Activated CD4-positive, alpha-beta T cell treated with anti-CD3 and anti-CD28 coated beads, Interleukin-2, amount 10 ng/mL, durations not matched to agents 7 days and 5 days (primary cell): ENCODE measurements at regions not wholly inside any gene's neighbourhood (a gene's known extent, or its start where the extent isn't known, plus 50 kb on each side); places are given as distances from the start of the nearest gene placed in this dataset.
"Not testable (repeated sequence)": the region's sequence is repeated elsewhere in the genome, so short reads cannot be mapped to it uniquely, and the experiment has no call there.

Experiments
- CTCF ChIA-PET: fragments of 350-600 bp; sonication (Branson Sonifier 250); formaldehyde crosslinking; loops from one replicate; lab custom pipeline; 2021; ENCODE audit warnings: antibody characterized with exemption; lab: Charles Lee
- POLR2A ChIA-PET: fragments of 350-600 bp; sonication (Branson Sonifier 250); formaldehyde crosslinking; loops from one replicate; lab custom pipeline; 2021; ENCODE audit warnings: antibody characterized with exemption; lab: Charles Lee
- DNase-seq: peaks from one replicate; pipeline ENCODE4 v3.0.0-alpha.2; 2020
- H3K27ac Mint-ChIP-seq: one replicate; pipeline ENCODE4 v1.8.0; 2021; ENCODE audit warnings: mild to moderate bottlenecking, moderate library complexity, mixed read lengths
- H3K27me3 Mint-ChIP-seq: one replicate; pipeline ENCODE4 v1.8.0; 2021; ENCODE audit warnings: mixed read lengths
- H3K36me3 Mint-ChIP-seq: one replicate; pipeline ENCODE4 v1.8.0; 2021; ENCODE audit warnings: low read depth, mixed read lengths
- H3K4me1 Mint-ChIP-seq: one replicate; pipeline ENCODE4 v1.8.0; 2021; ENCODE audit warnings: mixed read lengths
- H3K4me3 Mint-ChIP-seq: one replicate; pipeline ENCODE4 v1.8.0; 2021; ENCODE audit warnings: mild to moderate bottlenecking, moderate library complexity, mixed read lengths
- H3K9me3 Mint-ChIP-seq: one replicate; pipeline ENCODE4 v1.8.0; 2021; ENCODE audit warnings: mixed read lengths

DNA sequence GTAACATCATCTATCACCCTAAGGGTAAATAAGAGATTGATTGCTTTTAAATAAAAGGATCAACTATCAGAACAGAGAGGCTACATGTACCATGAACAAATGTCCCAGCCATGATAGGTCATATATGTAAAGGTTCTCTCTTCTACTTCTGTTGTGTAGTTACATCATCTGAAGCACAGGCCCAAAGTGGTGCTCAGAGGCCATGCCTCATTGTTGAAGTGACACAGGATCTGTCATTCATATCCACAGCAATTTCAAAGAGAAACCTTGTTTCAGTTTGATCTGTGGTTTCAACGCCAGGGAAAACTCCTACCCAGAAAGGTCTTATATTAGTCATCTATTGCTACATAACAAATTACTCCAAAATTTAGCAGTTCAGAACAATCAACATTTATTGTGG, 269.2 kb upstream of the MAOA start:
- Mint-ChIP-seq H3K4me1 (no peaks in the 10 kb centered on the region), H3K27ac (no peak overlapping the region), H3K4me3 (no peak overlapping the region), H3K27me3 (no peaks in the 10 kb centered on the region), H3K36me3 (no peaks in the 10 kb centered on the region), H3K9me3 (no peaks in the 10 kb centered on the region)
- no peak for DNase-seq
- POLR2A ChIA-PET, result no interaction called here
- CTCF ChIA-PET, result no interaction called here

DNA sequence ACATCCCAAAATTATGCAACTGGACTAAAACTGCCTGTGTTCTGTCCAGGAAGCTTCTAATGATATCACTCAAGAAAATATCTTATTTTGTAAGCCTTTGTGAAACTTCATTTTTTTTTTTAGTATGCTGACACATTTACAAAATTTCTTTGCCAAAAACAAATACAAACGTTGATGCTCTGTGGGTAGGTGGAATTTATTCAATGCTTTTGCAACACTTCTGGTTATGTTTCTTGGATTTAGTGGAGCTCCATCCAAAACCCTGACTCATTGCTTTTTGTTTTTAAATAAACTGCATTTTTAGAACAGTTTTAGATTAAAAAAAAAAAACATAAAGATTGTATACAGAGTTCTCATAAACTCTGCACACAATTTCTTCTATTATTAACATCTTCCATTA, 250.9 kb upstream of the MAOA start:
- no peak for DNase-seq
- Mint-ChIP-seq H3K4me3 (no peak overlapping the region), H3K27ac (no peak overlapping the region), H3K36me3 (no peaks in the 10 kb centered on the region), H3K4me1 (no peaks in the 10 kb centered on the region), H3K9me3 (no peaks in the 10 kb centered on the region), H3K27me3 (no peaks in the 10 kb centered on the region)
- ChIA-PET CTCF (no interaction called here), POLR2A (no interaction called here)

DNA sequence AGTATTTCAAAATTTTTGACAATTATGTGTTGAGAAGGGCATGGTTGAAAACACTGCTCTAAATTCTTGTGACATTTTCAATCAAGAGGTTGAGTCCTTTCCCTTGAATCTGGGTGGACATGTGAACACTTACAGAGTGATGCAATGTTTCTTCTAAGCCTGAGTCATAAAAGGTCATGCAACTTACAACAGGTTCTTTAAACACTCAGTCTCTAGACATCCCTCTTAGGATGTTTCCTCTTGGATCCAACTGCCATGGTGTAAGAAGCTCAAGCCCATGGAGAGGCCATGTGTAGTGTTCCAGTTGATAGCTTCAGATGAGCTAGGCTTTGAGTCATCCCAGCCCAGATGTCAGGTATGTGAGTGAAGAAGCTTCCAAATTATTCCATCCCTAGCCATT, 232.2 kb upstream of the MAOA start:
- Mint-ChIP-seq H3K27me3 (peaks cover 2% of the 10 kb centered on the region), H3K4me3 (no peak overlapping the region), H3K36me3 (no peaks in the 10 kb centered on the region), H3K9me3 (no peaks in the 10 kb centered on the region), H3K4me1 (no peaks in the 10 kb centered on the region), H3K27ac (no peak overlapping the region)
- no peak for DNase-seq
- ChIA-PET CTCF (no interaction called here), POLR2A (no interaction called here)

DNA sequence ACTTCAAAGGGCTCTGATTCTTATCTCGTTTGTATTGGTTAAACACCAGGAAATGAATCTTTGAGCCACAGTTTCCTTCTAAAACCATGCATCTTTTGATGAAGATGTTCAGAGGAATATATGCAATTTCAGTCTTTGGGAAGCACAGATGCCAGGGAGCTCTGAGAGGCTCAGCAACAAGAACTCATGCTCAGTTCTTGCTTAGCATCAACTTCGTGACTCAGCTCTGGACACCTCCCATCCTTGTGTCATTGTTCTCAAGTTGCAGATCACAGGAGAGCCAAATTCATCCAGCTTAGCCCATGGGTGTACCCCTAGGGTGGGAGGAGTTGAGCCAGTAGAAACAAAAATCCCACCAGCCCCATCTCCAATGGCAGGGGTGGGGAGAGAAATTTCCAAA, 219.6 kb upstream of the MAOA start:
- no peak overlapping the region for H3K4me3 Mint-ChIP-seq
- H3K4me1 Mint-ChIP-seq, result peaks cover 2% of the 10 kb centered on the region
- POLR2A ChIA-PET, result no interaction called here
- no peaks in the 10 kb centered on the region for H3K36me3 Mint-ChIP-seq
- no peak overlapping the region for H3K27ac Mint-ChIP-seq
- no peaks in the 10 kb centered on the region for H3K9me3 Mint-ChIP-seq
- H3K27me3 Mint-ChIP-seq, result peaks cover 7% of the 10 kb centered on the region
- CTCF ChIA-PET, result interaction anchor here (0.5 kb wide), 1 partner anchor 25 kb away, joined by 3 read pairs; no protein-coding TSS in a partner anchor
- no peak for DNase-seq

DNA sequence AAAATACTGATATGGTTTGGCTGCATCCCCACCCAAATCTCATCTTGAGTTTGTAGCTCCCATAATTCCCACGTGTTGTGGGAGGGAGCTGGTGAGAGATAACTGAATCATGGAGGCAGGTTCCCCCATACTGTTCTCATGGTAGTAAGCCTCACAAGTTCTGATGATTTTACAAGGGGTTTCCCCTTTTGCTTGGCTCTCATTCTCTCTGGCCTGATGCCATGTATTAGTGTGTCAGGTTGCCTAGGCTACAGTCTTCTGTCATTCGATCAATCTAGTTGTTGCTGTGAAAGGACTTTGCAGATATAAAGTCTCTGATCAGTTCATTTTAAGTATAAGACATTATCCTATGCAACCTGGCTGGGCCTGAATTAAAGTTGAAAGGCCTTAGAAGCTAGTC, 209.3 kb upstream of the MAOA start:
- H3K9me3 Mint-ChIP-seq, result peaks cover 6% of the 10 kb centered on the region
- no peaks in the 10 kb centered on the region for H3K36me3 Mint-ChIP-seq
- no peak for DNase-seq
- ChIA-PET POLR2A (no interaction called here), CTCF (no interaction called here)
- no peak overlapping the region for H3K4me3 Mint-ChIP-seq
- H3K27ac Mint-ChIP-seq, result no peak overlapping the region
- no peaks in the 10 kb centered on the region for H3K27me3 Mint-ChIP-seq
- H3K4me1 Mint-ChIP-seq, result no peaks in the 10 kb centered on the region

DNA sequence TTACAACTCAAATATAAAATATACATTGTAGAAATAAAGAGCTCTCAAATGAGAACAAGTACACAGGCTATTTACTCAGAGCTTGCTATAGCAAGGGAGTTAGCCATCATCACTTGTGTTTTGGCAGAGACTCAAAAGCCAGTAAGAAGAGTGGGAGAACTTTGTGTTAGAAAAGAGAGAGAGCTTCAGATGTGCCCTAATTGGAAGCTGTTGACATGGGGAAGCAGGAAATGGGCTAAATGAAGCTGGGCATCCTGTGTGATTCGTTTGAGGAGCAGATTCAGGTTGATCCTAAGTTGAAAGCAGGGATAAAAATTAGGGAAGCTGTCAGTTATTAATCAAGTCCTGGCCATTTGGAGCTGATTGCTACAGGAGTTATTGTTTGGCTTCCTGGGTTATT, 207.4 kb upstream of the MAOA start:
- POLR2A ChIA-PET, result no interaction called here
- Mint-ChIP-seq H3K36me3 (no peaks in the 10 kb centered on the region), H3K9me3 (peaks cover 12% of the 10 kb centered on the region), H3K27me3 (no peaks in the 10 kb centered on the region), H3K4me3 (no peak overlapping the region), H3K27ac (no peak overlapping the region), H3K4me1 (no peaks in the 10 kb centered on the region)
- DNase-seq, result no peak
- CTCF ChIA-PET, result no interaction called here

DNA sequence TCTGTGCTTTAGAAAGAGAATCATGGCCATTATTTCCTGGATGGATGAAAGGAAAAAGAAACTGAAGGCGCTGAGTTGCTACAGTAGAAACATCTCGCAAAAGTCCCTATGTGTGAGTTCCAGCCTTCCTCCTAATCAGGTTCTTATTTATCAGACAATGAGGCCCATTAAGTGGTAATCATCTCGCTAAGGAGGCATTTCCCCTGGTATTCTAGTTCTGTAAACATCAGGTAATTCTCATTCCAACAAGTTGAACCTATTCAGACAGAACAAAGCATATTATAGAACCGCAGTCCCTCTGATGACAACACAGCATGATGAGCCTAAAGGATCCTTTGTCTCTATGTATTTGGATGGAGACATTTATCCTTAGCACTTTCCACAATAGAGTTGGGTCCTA, 205.7 kb upstream of the MAOA start:
- no peak overlapping the region for H3K4me3 Mint-ChIP-seq
- POLR2A ChIA-PET, result no interaction called here
- H3K9me3 Mint-ChIP-seq, result peaks cover 12% of the 10 kb centered on the region
- no peak overlapping the region for H3K27ac Mint-ChIP-seq
- no peaks in the 10 kb centered on the region for H3K36me3 Mint-ChIP-seq
- H3K27me3 Mint-ChIP-seq, result no peaks in the 10 kb centered on the region
- DNase-seq, result no peak
- no peaks in the 10 kb centered on the region for H3K4me1 Mint-ChIP-seq
- CTCF ChIA-PET, result no interaction called here

DNA sequence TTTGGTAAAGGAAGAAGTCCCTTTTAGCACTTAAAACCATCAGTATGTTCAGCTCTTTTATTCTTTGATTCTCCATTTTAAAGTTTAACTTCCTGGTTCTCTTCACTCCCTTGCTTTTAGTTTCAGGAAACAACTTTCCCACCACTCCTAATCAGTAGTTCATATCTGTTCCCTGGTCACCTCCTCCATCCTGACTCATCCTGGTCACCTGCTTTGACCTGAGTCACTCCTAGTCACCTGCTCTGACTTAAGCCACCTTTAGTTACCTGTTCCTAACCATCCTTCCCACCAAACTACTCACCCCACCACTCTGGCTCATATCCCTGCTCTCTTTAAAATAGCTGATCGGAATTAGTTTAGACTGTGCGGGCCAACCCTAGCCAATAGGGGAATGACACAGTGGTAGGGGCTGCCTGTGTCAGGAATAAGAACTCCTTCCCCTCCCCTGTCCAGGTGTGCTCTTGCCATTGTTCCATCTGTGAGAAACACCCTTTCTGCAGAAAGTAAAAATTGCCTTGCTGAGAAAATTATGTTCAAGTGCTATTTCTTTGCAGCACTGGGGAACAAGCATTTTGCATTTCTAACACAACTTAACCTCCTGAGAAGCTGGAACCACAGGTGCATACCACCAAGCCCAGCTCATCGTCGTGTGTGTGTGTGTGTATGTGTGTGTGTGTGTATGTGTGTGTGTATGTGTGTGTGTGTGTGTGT, 204.0 kb upstream of the MAOA start:
- H3K4me1 Mint-ChIP-seq, H3K4me3 Mint-ChIP-seq, DNase-seq, H3K27me3 Mint-ChIP-seq, POLR2A ChIA-PET, H3K27ac Mint-ChIP-seq, CTCF ChIA-PET, H3K36me3 Mint-ChIP-seq: not testable (repeated sequence)
- H3K9me3 Mint-ChIP-seq, result peaks cover 12% of the 10 kb centered on the region

DNA sequence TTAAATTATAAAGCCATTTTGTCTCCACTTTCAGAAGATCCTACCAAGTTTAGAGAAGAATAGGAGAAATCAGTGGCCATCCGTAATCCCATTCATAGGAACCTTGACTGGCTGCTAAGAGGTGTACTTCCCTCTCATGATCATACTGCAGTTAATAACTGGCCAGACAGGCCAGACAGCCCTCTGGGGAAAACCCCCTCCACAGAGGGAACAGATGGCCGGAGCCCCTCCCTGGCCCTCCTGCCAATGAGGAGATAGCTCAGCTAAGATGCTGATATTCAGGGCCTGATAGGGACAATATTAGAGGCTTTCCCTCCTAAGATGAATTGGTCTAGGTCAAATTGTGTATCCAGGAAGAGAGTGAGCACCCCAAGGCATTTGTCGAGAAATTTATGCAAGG, 200.0 kb upstream of the MAOA start:
- ChIA-PET POLR2A (no interaction called here), CTCF (no interaction called here)
- H3K4me3 Mint-ChIP-seq, result no peak overlapping the region
- H3K36me3 Mint-ChIP-seq, result no peaks in the 10 kb centered on the region
- no peak overlapping the region for H3K27ac Mint-ChIP-seq
- no peaks in the 10 kb centered on the region for H3K4me1 Mint-ChIP-seq
- H3K9me3 Mint-ChIP-seq, result peaks cover 11% of the 10 kb centered on the region
- DNase-seq, result no peak
- no peaks in the 10 kb centered on the region for H3K27me3 Mint-ChIP-seq

DNA sequence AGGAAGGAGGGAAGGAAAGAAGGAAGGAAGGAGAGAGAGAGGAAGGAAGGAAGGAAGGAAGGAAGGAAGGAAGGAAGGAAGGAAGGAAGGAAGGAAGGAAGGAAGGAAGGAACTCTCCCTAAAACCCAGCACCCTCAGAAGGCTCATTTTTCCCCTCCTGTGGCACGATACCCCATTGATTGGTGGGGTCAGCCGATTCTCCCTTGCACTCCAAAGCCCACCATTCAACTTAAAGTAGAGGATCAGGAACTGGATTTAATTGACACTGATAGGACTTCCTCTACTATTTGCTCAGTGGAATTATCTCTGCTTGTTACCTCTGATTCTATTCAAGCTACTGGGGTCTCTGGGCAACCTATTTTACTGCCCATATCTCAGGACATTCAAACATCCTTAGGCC, 199.2 kb upstream of the MAOA start:
- CTCF ChIA-PET, result no interaction called here

DNA sequence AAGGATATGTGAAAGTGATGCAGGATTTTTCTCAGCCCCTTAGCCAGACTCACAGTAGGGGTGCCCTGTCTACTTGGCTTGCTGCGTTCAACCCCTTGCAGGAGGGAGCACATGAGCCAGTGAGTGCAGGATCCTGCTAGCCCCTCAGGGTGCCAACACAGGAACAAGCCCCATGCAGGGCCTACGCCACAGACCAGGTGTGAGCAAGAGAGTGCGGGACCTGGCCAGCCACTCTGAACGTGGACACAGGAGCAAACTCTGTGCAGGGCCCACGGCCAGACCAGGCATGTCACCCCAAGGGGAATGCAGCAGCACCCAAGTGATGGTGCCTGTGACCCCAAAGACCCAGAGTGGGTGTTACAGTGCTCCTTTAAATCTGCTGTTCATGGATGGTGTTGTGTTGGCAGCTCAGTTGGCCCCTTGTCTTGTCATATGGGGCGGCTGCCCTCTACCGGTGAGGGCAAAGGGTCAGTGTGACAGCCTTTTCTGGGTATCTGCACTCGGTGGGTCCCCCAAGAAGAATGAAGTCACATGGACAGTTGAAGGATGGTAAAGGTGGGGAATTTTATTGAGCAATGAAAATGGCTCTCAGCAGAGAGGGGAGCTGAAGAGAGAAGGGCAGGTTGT, 188.4 kb upstream of the MAOA start:
- ChIA-PET POLR2A (no interaction called here), CTCF (no interaction called here)
- H3K4me1 Mint-ChIP-seq, result peaks cover 3% of the 10 kb centered on the region
- H3K36me3 Mint-ChIP-seq, result no peaks in the 10 kb centered on the region
- H3K27ac Mint-ChIP-seq, result no peak overlapping the region
- H3K4me3 Mint-ChIP-seq, result no peak overlapping the region
- H3K9me3 Mint-ChIP-seq, result peaks cover 1% of the 10 kb centered on the region
- no peak for DNase-seq
- no peaks in the 10 kb centered on the region for H3K27me3 Mint-ChIP-seq

More for the DNA sequence above, 199.2 kb upstream of the MAOA start:
- DNase-seq, result no peak
- Mint-ChIP-seq H3K9me3 (peaks cover 6% of the 10 kb centered on the region), H3K27me3 (no peaks in the 10 kb centered on the region), H3K4me3 (no peak overlapping the region), H3K27ac (no peak overlapping the region), H3K4me1 (no peaks in the 10 kb centered on the region), H3K36me3 (no peaks in the 10 kb centered on the region)
- POLR2A ChIA-PET, result no interaction called here

DNA sequence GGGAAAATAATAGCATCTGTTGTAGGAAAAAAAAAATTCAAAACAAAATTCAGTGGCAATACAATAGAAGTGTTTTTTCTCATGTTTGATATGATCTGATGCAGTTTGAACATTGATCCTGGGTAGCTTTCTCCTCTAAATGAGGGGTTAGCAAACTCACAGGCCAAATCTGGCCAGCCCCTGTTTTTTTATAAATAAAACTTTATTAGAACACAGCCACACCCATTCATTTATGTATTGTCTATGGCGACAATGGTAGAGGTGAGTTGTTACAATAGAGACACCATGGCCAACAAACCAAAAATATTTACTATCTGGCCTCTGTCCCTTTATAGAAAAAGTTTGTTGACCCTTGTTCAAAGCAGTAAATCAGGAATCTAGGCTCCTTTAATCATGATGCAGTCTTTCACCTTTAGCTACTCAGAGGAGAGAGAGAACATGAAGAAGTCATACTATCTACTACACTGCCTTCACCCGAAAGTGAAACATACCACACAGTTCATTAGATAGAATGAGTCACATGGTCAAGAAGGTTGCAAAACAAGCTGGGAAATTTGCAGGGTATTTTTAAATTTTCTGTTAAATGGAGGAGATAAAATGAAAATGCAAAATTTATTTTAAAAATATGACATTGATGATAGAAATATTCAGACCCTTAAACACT, 186.6 kb upstream of the MAOA start:
- peaks cover 1% of the 10 kb centered on the region for H3K9me3 Mint-ChIP-seq
- POLR2A ChIA-PET, result no interaction called here
- DNase-seq, result no peak
- CTCF ChIA-PET, result no interaction called here
- peaks cover 3% of the 10 kb centered on the region for H3K4me1 Mint-ChIP-seq
- no peaks in the 10 kb centered on the region for H3K27me3 Mint-ChIP-seq
- no peak overlapping the region for H3K27ac Mint-ChIP-seq
- no peaks in the 10 kb centered on the region for H3K36me3 Mint-ChIP-seq
- H3K4me3 Mint-ChIP-seq, result no peak overlapping the region

DNA sequence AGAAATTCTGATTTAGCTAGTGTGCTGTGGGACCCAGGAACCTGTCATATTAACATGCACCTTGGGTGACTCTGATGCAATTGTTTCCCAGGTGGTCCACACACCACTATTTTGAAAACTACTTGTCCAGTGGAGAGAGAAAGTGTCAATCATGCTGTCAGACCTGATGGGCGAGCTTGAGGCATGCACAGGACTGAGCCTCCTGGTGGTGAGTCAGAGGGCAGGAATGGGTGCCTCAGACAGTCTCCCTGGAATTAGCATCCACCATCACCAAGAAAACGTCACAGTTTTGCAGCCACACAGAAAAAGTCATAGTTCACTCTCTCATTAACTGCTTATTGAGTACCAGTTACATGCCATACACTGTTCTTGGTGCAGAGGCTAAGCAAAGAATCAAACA, 181.8 kb upstream of the MAOA start:
- H3K4me3 Mint-ChIP-seq, result no peak overlapping the region
- POLR2A ChIA-PET, result no interaction called here
- H3K9me3 Mint-ChIP-seq, result no peaks in the 10 kb centered on the region
- no peak overlapping the region for H3K27ac Mint-ChIP-seq
- peaks cover 3% of the 10 kb centered on the region for H3K4me1 Mint-ChIP-seq
- DNase-seq, result no peak
- CTCF ChIA-PET, result no interaction called here
- H3K27me3 Mint-ChIP-seq, result no peaks in the 10 kb centered on the region
- H3K36me3 Mint-ChIP-seq, result no peaks in the 10 kb centered on the region
